Pancreas (tissue), 10 donors: ENCODE measurements at regions not wholly inside any gene's neighbourhood (a gene's known extent, or its start where the extent isn't known, plus 50 kb on each side); places are given as distances from the start of the nearest gene placed in this dataset.

Experiments used
- ATAC-seq, 4 donors: fragments of 200-7000 bp; cut with Tn5 transposase; one replicate each; pipeline versions ENCODE4 v1.8.0 to v1.9.1; 2020; ENCODE audit warnings: mild to moderate bottlenecking in 4 of 4, moderate library complexity in 4 of 4
- DNase-seq, 6 donors: peaks; one replicate each; pipeline ENCODE4 v3.0.0-alpha.2; 2020
- FAIRE-seq: peaks from 2 replicates; lab custom pipeline; 2012; peaks lifted over from hg19 to GRCh38; lab: Jason Lieb, UNC
- H3K27ac ChIP-seq, 4 donors: fragments of 200-600 bp; sonication (generic); 1 replicate in 3 of 4; 2 replicates in 1 of 4; pipeline versions ENCODE4 v1.5.0 to v1.8.0; 2020
- H3K27me3 ChIP-seq, 4 donors: fragments of 200-600 bp; one replicate each; pipeline ENCODE4 v1.8.0; 2021
- H3K36me3 ChIP-seq, 3 donors: fragments of 200-600 bp; sonication (generic) in 1 of 3; one replicate each; pipeline versions ENCODE4 v1.5.0 to v1.8.0; 2020 to 2021
- H3K4me1 ChIP-seq, 3 donors: fragments of 200-600 bp; one replicate each; pipeline ENCODE4 v1.8.0; 2021
- H3K4me3 ChIP-seq, 4 donors: fragments of 200-600 bp; sonication (generic) in 2 of 4; one replicate each; pipeline versions ENCODE4 v1.5.0 to v1.8.0; 2020 to 2021
- H3K9me3 ChIP-seq, 4 donors: fragments of 200-600 bp; one replicate each; pipeline ENCODE4 v1.8.0; 2021
- WGBS, 2 donors: extraction: QIAGEN DNeasy Blood & Tissue Kit; methylation state at CpG; one replicate each; pipeline ENCODE4 v1.1.7; 2013; 5-methylcytosine and 5-hydroxymethylcytosine counted together
- intact Hi-C, 3 donors: fragments of 100-400 bp; cut with DNase I; formaldehyde crosslinking; loops; one replicate each; pipeline versions ENCODE4 v1.11.1 to v1.14.2; 2022
- TF ChIP-seq, protein P1 (sequence below), 4 donors: fragments of 200-600 bp; sonication (generic) in 3 of 4; IDR thresholded peaks; one replicate each; pipeline versions ENCODE4 v1.5.0 to v1.8.0; 2021; ENCODE audit warnings: antibody characterized with exemption in 4 of 4
- donor health status: healthy with polysubstance abuse.
- donor health status: DM: no; HTN: no; CAD: no; lungs with moderate emphysema.
- donor health status: DM: no; HTN: no; CAD: no.
- donor health status: control.
- donor health status: control.
- donor health status: Bipolar disorder and iron deficiency.
- donor health status: DM: yes; HTN: yes; CAD: no.
- donor health status: DM: no; HTN: no; CAD: no.
- donor health status: DM: no; HTN: no; CAD: no.
- donor health status: DM: yes; HTN: yes; CAD: no.

- Histone ChIP-seq H3K27me3 (no peaks in the 10 kb centered on the region), H3K9me3 (no peaks in the 10 kb centered on the region), H3K36me3 (no peaks in the 10 kb centered on the region), H3K27ac (no peak overlapping the region), H3K4me1 (no peaks in the 10 kb centered on the region), H3K4me3 (no peak overlapping the region)
- FAIRE-seq: no peak
- no peak for DNase-seq
- 46 to 62% methylated on average over 2 of the region's 2 CpGs for WGBS, 2 donors
- no peak for ATAC-seq
- intact Hi-C loops: no loop called here
- TF ChIP-seq, protein P1, sequence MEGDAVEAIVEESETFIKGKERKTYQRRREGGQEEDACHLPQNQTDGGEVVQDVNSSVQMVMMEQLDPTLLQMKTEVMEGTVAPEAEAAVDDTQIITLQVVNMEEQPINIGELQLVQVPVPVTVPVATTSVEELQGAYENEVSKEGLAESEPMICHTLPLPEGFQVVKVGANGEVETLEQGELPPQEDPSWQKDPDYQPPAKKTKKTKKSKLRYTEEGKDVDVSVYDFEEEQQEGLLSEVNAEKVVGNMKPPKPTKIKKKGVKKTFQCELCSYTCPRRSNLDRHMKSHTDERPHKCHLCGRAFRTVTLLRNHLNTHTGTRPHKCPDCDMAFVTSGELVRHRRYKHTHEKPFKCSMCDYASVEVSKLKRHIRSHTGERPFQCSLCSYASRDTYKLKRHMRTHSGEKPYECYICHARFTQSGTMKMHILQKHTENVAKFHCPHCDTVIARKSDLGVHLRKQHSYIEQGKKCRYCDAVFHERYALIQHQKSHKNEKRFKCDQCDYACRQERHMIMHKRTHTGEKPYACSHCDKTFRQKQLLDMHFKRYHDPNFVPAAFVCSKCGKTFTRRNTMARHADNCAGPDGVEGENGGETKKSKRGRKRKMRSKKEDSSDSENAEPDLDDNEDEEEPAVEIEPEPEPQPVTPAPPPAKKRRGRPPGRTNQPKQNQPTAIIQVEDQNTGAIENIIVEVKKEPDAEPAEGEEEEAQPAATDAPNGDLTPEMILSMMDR (IDR thresholded peaks at IDR 0.05): no peak
Observed at GRCh38 chr13:85592211-85592610, 207.0 kb downstream of the SLITRK6 start.

DNA sequence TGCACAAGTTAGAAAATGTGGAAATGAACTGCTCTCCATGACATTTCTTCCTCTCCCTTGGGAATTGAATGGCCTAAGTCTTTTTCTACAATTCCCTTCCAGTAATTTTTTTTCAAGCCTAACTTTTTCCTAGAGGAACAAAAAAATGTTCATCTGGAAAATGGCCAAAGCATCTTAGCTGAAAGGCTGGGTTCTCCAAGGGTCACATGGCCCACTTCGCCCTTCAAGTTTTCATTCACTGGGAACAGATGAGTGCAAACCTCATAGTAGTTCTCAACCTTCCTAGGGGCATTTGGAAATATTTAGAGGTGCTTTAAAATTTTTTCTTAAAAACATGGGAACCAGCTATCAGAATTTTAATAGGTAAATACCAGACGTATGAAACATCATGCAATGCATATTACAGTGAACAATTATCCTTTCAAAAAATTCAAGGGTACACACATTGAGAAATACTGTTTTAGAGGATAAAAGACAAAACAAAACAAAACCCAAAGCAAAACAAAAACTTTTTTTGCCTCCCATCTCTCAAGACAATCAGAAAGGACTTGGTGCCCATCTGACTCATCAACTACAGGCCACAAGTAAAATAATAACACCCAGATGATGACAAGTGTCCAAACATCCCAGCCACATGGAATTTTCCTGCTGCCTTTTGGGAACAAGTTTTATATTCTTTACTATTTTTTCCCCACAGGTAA is 208.8 kb downstream of the SLITRK6 start:
- Histone ChIP-seq H3K4me1 (no peaks in the 10 kb centered on the region), H3K9me3 (no peaks in the 10 kb centered on the region), H3K27me3 (no peaks in the 10 kb centered on the region), H3K27ac (no peak overlapping the region), H3K36me3 (no peaks in the 10 kb centered on the region), H3K4me3 (no peak overlapping the region)
- TF ChIP-seq, protein P1 (IDR thresholded peaks at IDR 0.05): no peak
- 53 to 67% methylated on average over 2 of the region's 2 CpGs for WGBS, 2 donors
- no peak for FAIRE-seq
- no peak for DNase-seq
- no peak for ATAC-seq
- intact Hi-C loops: no loop called here

- 58 to 72% methylated on average over 5 of the region's 5 CpGs for WGBS, 2 donors
- no peak for DNase-seq
Observed at GRCh38 chr13:85589021-85589420, 210.2 kb downstream of the SLITRK6 start.

GRCh38 chr13:85588359-85588758 is 210.9 kb downstream of the SLITRK6 start:
- ATAC-seq: no peak
- Histone ChIP-seq H3K36me3 (no peaks in the 10 kb centered on the region), H3K27ac (no peak overlapping the region)

More at GRCh38 chr13:85589021-85589420, 210.2 kb downstream of the SLITRK6 start:
- Histone ChIP-seq H3K4me3 (no peak overlapping the region), H3K27me3 (no peaks in the 10 kb centered on the region), H3K4me1 (no peaks in the 10 kb centered on the region), H3K36me3 (no peaks in the 10 kb centered on the region), H3K27ac (no peak overlapping the region), H3K9me3 (no peaks in the 10 kb centered on the region)
- ATAC-seq (no peak), FAIRE-seq (no peak)
- intact Hi-C loops: no loop called here
- TF ChIP-seq, protein P1 (IDR thresholded peaks at IDR 0.05): no peak

GRCh38 chr13:85586856-85587255 is 212.4 kb downstream of the SLITRK6 start:
- FAIRE-seq: no peak
- TF ChIP-seq, protein P1 (IDR thresholded peaks at IDR 0.05): no peak
- ATAC-seq: no peak

More at GRCh38 chr13:85588359-85588758, 210.9 kb downstream of the SLITRK6 start:
- H3K9me3 ChIP-seq: no peaks in the 10 kb centered on the region
- DNase-seq (no peak), FAIRE-seq (no peak)
- intact Hi-C loops: no loop called here
- H3K4me3 ChIP-seq: no peak overlapping the region
- WGBS, 2 donors: 30 to 41% methylated on average over 3 of the region's 3 CpGs
- TF ChIP-seq, protein P1 (IDR thresholded peaks at IDR 0.05): no peak
- no peaks in the 10 kb centered on the region for H3K4me1 ChIP-seq
- H3K27me3 ChIP-seq: no peaks in the 10 kb centered on the region

More at GRCh38 chr13:85586856-85587255, 212.4 kb downstream of the SLITRK6 start:
- H3K9me3 ChIP-seq: no peaks in the 10 kb centered on the region
- H3K4me3 ChIP-seq: no peak overlapping the region
- H3K4me1 ChIP-seq: no peaks in the 10 kb centered on the region
- intact Hi-C loops: no loop called here
- no peak overlapping the region for H3K27ac ChIP-seq
- H3K36me3 ChIP-seq: no peaks in the 10 kb centered on the region
- no peak for DNase-seq
- H3K27me3 ChIP-seq: no peaks in the 10 kb centered on the region
